ENCODE measurements at regions not wholly inside any gene's neighbourhood (a gene's known extent, or its start where the extent isn't known, plus 50 kb on each side); places are given as distances from the start of the nearest gene placed in this dataset.

- no peaks in the 10 kb centered on the region for H3K36me3 ChIP-seq (ENCODE audit: control insufficient read depth in 2 of 2, insufficient read depth in 2 of 2, low read length in 2 of 2)
- no peak overlapping the region for H3K27ac ChIP-seq (ENCODE audit: low read depth in 2 of 2, low read length in 2 of 2)
- no peak overlapping the region for H3K4me3 ChIP-seq (ENCODE audit: low read length in 2 of 2)
- no peaks in the 10 kb centered on the region for H3K4me1 ChIP-seq (ENCODE audit: control insufficient read depth in 2 of 2, insufficient read depth in 2 of 2, low read length in 2 of 2)
- H3K9ac ChIP-seq (ENCODE audit: low read depth in 1 of 2, low read length in 2 of 2) = no peak overlapping the region
- no peaks in the 10 kb centered on the region for H3K27me3 ChIP-seq (ENCODE audit: control insufficient read depth in 2 of 2, insufficient read depth in 2 of 2, low read length in 2 of 2)
- H3K9me3 ChIP-seq (ENCODE audit: control insufficient read depth in 2 of 2, low read length in 2 of 2) = no peaks in the 10 kb centered on the region
These were observed 367.3 kb downstream of the GRIA2 start for GRCh38 chr4:157587681-157588423.

- H3K27ac ChIP-seq (ENCODE audit: low read depth in 2 of 2, low read length in 2 of 2) = no peak overlapping the region
- no peak overlapping the region for H3K4me3 ChIP-seq (ENCODE audit: low read length in 2 of 2)
- H3K9ac ChIP-seq (ENCODE audit: low read depth in 1 of 2, low read length in 2 of 2) = no peak overlapping the region
- H3K4me1 ChIP-seq (ENCODE audit: control insufficient read depth in 2 of 2, insufficient read depth in 2 of 2, low read length in 2 of 2) = no peaks in the 10 kb centered on the region
- H3K36me3 ChIP-seq (ENCODE audit: control insufficient read depth in 2 of 2, insufficient read depth in 2 of 2, low read length in 2 of 2) = no peaks in the 10 kb centered on the region
- no peaks in the 10 kb centered on the region for H3K9me3 ChIP-seq (ENCODE audit: control insufficient read depth in 2 of 2, low read length in 2 of 2)
- no peaks in the 10 kb centered on the region for H3K27me3 ChIP-seq (ENCODE audit: control insufficient read depth in 2 of 2, insufficient read depth in 2 of 2, low read length in 2 of 2)
These were observed 361.6 kb downstream of the GRIA2 start for GRCh38 chr4:157582141-157582540.

- Histone ChIP-seq H3K9me3 (ENCODE audit: control insufficient read depth in 2 of 2, low read length in 2 of 2) (no peaks in the 10 kb centered on the region), H3K36me3 (ENCODE audit: control insufficient read depth in 2 of 2, insufficient read depth in 2 of 2, low read length in 2 of 2) (no peaks in the 10 kb centered on the region), H3K9ac (ENCODE audit: low read depth in 1 of 2, low read length in 2 of 2) (no peak overlapping the region), H3K27me3 (ENCODE audit: control insufficient read depth in 2 of 2, insufficient read depth in 2 of 2, low read length in 2 of 2) (no peaks in the 10 kb centered on the region), H3K4me1 (ENCODE audit: control insufficient read depth in 2 of 2, insufficient read depth in 2 of 2, low read length in 2 of 2) (no peaks in the 10 kb centered on the region), H3K4me3 (ENCODE audit: low read length in 2 of 2) (no peak overlapping the region), H3K27ac (ENCODE audit: low read depth in 2 of 2, low read length in 2 of 2) (no peak overlapping the region)
These were observed 356.2 kb downstream of the GRIA2 start for GRCh38 chr4:157576671-157577217.

- Histone ChIP-seq H3K4me3 (ENCODE audit: low read length in 2 of 2) (no peak overlapping the region), H3K36me3 (ENCODE audit: control insufficient read depth in 2 of 2, insufficient read depth in 2 of 2, low read length in 2 of 2) (no peaks in the 10 kb centered on the region), H3K27me3 (ENCODE audit: control insufficient read depth in 2 of 2, insufficient read depth in 2 of 2, low read length in 2 of 2) (no peaks in the 10 kb centered on the region), H3K9ac (ENCODE audit: low read depth in 1 of 2, low read length in 2 of 2) (no peak overlapping the region), H3K4me1 (ENCODE audit: control insufficient read depth in 2 of 2, insufficient read depth in 2 of 2, low read length in 2 of 2) (no peaks in the 10 kb centered on the region), H3K9me3 (ENCODE audit: control insufficient read depth in 2 of 2, low read length in 2 of 2) (no peaks in the 10 kb centered on the region), H3K27ac (ENCODE audit: low read depth in 2 of 2, low read length in 2 of 2) (no peak overlapping the region)
These were observed 354.8 kb downstream of the GRIA2 start for GRCh38 chr4:157575339-157575738.

- no peaks in the 10 kb centered on the region for H3K9me3 ChIP-seq (ENCODE audit: control insufficient read depth in 2 of 2, low read length in 2 of 2)
- H3K27ac ChIP-seq (ENCODE audit: low read depth in 2 of 2, low read length in 2 of 2) = no peak overlapping the region
- no peaks in the 10 kb centered on the region for H3K4me1 ChIP-seq (ENCODE audit: control insufficient read depth in 2 of 2, insufficient read depth in 2 of 2, low read length in 2 of 2)
- no peak overlapping the region for H3K4me3 ChIP-seq (ENCODE audit: low read length in 2 of 2)
- H3K36me3 ChIP-seq (ENCODE audit: control insufficient read depth in 2 of 2, insufficient read depth in 2 of 2, low read length in 2 of 2) = no peaks in the 10 kb centered on the region
- no peaks in the 10 kb centered on the region for H3K27me3 ChIP-seq (ENCODE audit: control insufficient read depth in 2 of 2, insufficient read depth in 2 of 2, low read length in 2 of 2)
- no peak overlapping the region for H3K9ac ChIP-seq (ENCODE audit: low read depth in 1 of 2, low read length in 2 of 2)
These were observed 354.1 kb downstream of the GRIA2 start for GRCh38 chr4:157574606-157575005.

- no peak overlapping the region for H3K4me3 ChIP-seq (ENCODE audit: low read length in 2 of 2)
These were observed 352.4 kb downstream of the GRIA2 start for GRCh38 chr4:157572951-157573350.

GRCh38 chr4:157572284-157572683 is 351.8 kb downstream of the GRIA2 start:
- no peak overlapping the region for H3K27ac ChIP-seq (ENCODE audit: low read depth in 2 of 2, low read length in 2 of 2)
- H3K4me3 ChIP-seq (ENCODE audit: low read length in 2 of 2) = no peak overlapping the region
- H3K4me1 ChIP-seq (ENCODE audit: control insufficient read depth in 2 of 2, insufficient read depth in 2 of 2, low read length in 2 of 2) = no peaks in the 10 kb centered on the region
- H3K36me3 ChIP-seq (ENCODE audit: control insufficient read depth in 2 of 2, insufficient read depth in 2 of 2, low read length in 2 of 2) = no peaks in the 10 kb centered on the region
- H3K9ac ChIP-seq (ENCODE audit: low read depth in 1 of 2, low read length in 2 of 2) = no peak overlapping the region
- no peaks in the 10 kb centered on the region for H3K27me3 ChIP-seq (ENCODE audit: control insufficient read depth in 2 of 2, insufficient read depth in 2 of 2, low read length in 2 of 2)
- H3K9me3 ChIP-seq (ENCODE audit: control insufficient read depth in 2 of 2, low read length in 2 of 2) = no peaks in the 10 kb centered on the region

More at GRCh38 chr4:157572951-157573350, 352.4 kb downstream of the GRIA2 start:
- H3K4me1 ChIP-seq (ENCODE audit: control insufficient read depth in 2 of 2, insufficient read depth in 2 of 2, low read length in 2 of 2) = no peaks in the 10 kb centered on the region
- H3K9ac ChIP-seq (ENCODE audit: low read depth in 1 of 2, low read length in 2 of 2) = no peak overlapping the region
- no peaks in the 10 kb centered on the region for H3K9me3 ChIP-seq (ENCODE audit: control insufficient read depth in 2 of 2, low read length in 2 of 2)
- H3K27ac ChIP-seq (ENCODE audit: low read depth in 2 of 2, low read length in 2 of 2) = no peak overlapping the region
- no peaks in the 10 kb centered on the region for H3K36me3 ChIP-seq (ENCODE audit: control insufficient read depth in 2 of 2, insufficient read depth in 2 of 2, low read length in 2 of 2)
- no peaks in the 10 kb centered on the region for H3K27me3 ChIP-seq (ENCODE audit: control insufficient read depth in 2 of 2, insufficient read depth in 2 of 2, low read length in 2 of 2)

GRCh38 chr4:157564771-157565170 is 344.2 kb downstream of the GRIA2 start:
- H3K9me3 ChIP-seq (ENCODE audit: control insufficient read depth in 2 of 2, low read length in 2 of 2) = no peaks in the 10 kb centered on the region
- no peaks in the 10 kb centered on the region for H3K36me3 ChIP-seq (ENCODE audit: control insufficient read depth in 2 of 2, insufficient read depth in 2 of 2, low read length in 2 of 2)
- H3K4me3 ChIP-seq (ENCODE audit: low read length in 2 of 2) = no peak overlapping the region
- H3K9ac ChIP-seq (ENCODE audit: low read depth in 1 of 2, low read length in 2 of 2) = no peak overlapping the region
- H3K27ac ChIP-seq (ENCODE audit: low read depth in 2 of 2, low read length in 2 of 2) = no peak overlapping the region
- H3K27me3 ChIP-seq (ENCODE audit: control insufficient read depth in 2 of 2, insufficient read depth in 2 of 2, low read length in 2 of 2) = no peaks in the 10 kb centered on the region
- no peaks in the 10 kb centered on the region for H3K4me1 ChIP-seq (ENCODE audit: control insufficient read depth in 2 of 2, insufficient read depth in 2 of 2, low read length in 2 of 2)

GRCh38 chr4:157564218-157564617 is 343.7 kb downstream of the GRIA2 start:
- Histone ChIP-seq H3K27ac (ENCODE audit: low read depth in 2 of 2, low read length in 2 of 2) (no peak overlapping the region), H3K4me1 (ENCODE audit: control insufficient read depth in 2 of 2, insufficient read depth in 2 of 2, low read length in 2 of 2) (no peaks in the 10 kb centered on the region), H3K9me3 (ENCODE audit: control insufficient read depth in 2 of 2, low read length in 2 of 2) (no peaks in the 10 kb centered on the region), H3K9ac (ENCODE audit: low read depth in 1 of 2, low read length in 2 of 2) (no peak overlapping the region), H3K36me3 (ENCODE audit: control insufficient read depth in 2 of 2, insufficient read depth in 2 of 2, low read length in 2 of 2) (no peaks in the 10 kb centered on the region), H3K27me3 (ENCODE audit: control insufficient read depth in 2 of 2, insufficient read depth in 2 of 2, low read length in 2 of 2) (no peaks in the 10 kb centered on the region), H3K4me3 (ENCODE audit: low read length in 2 of 2) (no peak overlapping the region)

- no peaks in the 10 kb centered on the region for H3K36me3 ChIP-seq (ENCODE audit: control insufficient read depth in 2 of 2, insufficient read depth in 2 of 2, low read length in 2 of 2)
- H3K9ac ChIP-seq (ENCODE audit: low read depth in 1 of 2, low read length in 2 of 2) = no peak overlapping the region
- no peak overlapping the region for H3K27ac ChIP-seq (ENCODE audit: low read depth in 2 of 2, low read length in 2 of 2)
- no peak overlapping the region for H3K4me3 ChIP-seq (ENCODE audit: low read length in 2 of 2)
- no peaks in the 10 kb centered on the region for H3K9me3 ChIP-seq (ENCODE audit: control insufficient read depth in 2 of 2, low read length in 2 of 2)
- H3K4me1 ChIP-seq (ENCODE audit: control insufficient read depth in 2 of 2, insufficient read depth in 2 of 2, low read length in 2 of 2) = no peaks in the 10 kb centered on the region
- H3K27me3 ChIP-seq (ENCODE audit: control insufficient read depth in 2 of 2, insufficient read depth in 2 of 2, low read length in 2 of 2) = no peaks in the 10 kb centered on the region
These were observed 337.5 kb downstream of the GRIA2 start for GRCh38 chr4:157558016-157558415.

All from mucosa of rectum (tissue), 2 donors.